Gastroesophageal sphincter (tissue), 3 donors: ENCODE measurements at regions not wholly inside any gene's neighbourhood (a gene's known extent, or its start where the extent isn't known, plus 50 kb on each side); places are given as distances from the start of the nearest gene placed in this dataset.

Experiments
- POLR2A ChIP-seq, 2 donors: fragments of 450-650 bp; IDR thresholded peaks; one replicate each; pipeline ENCODE4 v1.6.1; 2017; ENCODE audit warnings: antibody characterized with exemption in 2 of 2, mild to moderate bottlenecking in 2 of 2, moderate library complexity in 1 of 2
- POLR2AphosphoS5 ChIP-seq: sonication (generic); formaldehyde crosslinking; IDR thresholded peaks from one replicate; pipeline ENCODE4 v1.6.1; 2017; ENCODE audit warnings: antibody characterized with exemption
- TF ChIP-seq, protein P1 (sequence below), 4 experiments: fragments of 200-600 bp in 2 of 4; fragments of 450-650 bp in 2 of 4; sonication (generic) in 1 of 4; IDR thresholded peaks; one replicate each; pipeline ENCODE4 v1.5.1; 2017 to 2019; ENCODE audit warnings: antibody characterized with exemption in 4 of 4, mild to moderate bottlenecking in 2 of 4, moderate library complexity in 2 of 4

DNA sequence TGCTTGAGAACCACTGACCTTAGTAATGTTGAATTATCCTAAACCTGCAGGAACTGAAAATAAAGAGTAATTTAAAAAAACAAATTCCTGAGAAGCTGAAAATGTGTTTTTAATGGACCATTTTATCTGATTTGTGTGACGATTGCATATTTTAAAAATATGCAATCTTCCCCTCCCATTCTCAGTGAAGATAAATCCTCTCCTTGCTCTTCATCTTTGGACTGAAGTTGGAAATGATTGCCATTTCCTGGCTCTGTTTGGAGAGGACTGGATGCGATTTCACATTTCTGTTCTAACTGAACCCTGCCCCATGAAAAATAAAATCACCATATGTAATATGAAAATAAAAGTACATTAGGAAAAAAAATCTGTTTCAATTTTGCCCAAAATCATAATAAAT lies 216.3 kb downstream of the SLC6A15 start:
- no peak for TF ChIP-seq POLR2A (IDR thresholded peaks at IDR 0.05)
- TF ChIP-seq, protein P1, sequence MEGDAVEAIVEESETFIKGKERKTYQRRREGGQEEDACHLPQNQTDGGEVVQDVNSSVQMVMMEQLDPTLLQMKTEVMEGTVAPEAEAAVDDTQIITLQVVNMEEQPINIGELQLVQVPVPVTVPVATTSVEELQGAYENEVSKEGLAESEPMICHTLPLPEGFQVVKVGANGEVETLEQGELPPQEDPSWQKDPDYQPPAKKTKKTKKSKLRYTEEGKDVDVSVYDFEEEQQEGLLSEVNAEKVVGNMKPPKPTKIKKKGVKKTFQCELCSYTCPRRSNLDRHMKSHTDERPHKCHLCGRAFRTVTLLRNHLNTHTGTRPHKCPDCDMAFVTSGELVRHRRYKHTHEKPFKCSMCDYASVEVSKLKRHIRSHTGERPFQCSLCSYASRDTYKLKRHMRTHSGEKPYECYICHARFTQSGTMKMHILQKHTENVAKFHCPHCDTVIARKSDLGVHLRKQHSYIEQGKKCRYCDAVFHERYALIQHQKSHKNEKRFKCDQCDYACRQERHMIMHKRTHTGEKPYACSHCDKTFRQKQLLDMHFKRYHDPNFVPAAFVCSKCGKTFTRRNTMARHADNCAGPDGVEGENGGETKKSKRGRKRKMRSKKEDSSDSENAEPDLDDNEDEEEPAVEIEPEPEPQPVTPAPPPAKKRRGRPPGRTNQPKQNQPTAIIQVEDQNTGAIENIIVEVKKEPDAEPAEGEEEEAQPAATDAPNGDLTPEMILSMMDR (IDR thresholded peaks at IDR 0.05) = no peak
- no peak for TF ChIP-seq POLR2AphosphoS5
